ENCODE measurements at regions not wholly inside any gene's neighbourhood (a gene's known extent, or its start where the extent isn't known, plus 50 kb on each side); places are given as distances from the start of the nearest gene placed in this dataset.

GRCh38 chr1:30183006-30183405 is 540.4 kb downstream of the MATN1 start:
- DNase-seq = no peak
- Mint-ChIP-seq H3K27ac (no peak overlapping the region), H3K4me1 (ENCODE audit: low read depth) (no peaks in the 10 kb centered on the region), H3K27me3 (ENCODE audit: insufficient read depth) (no peaks in the 10 kb centered on the region; the same call in 1 of the 2 replicates), H3K36me3 (ENCODE audit: low read depth) (peaks cover 1% of the 10 kb centered on the region; the same call in 1 of the 2 replicates), H3K4me3 (no peak overlapping the region), H3K9me3 (peaks cover 36% of the 10 kb centered on the region)
- no peak for TF ChIP-seq CTCF (IDR thresholded peaks at IDR 0.05)

- Mint-ChIP-seq H3K4me3 (no peak overlapping the region), H3K27ac (no peak overlapping the region), H3K36me3 (ENCODE audit: low read depth) (no peaks in the 10 kb centered on the region), H3K9me3 (peaks cover 31% of the 10 kb centered on the region), H3K4me1 (ENCODE audit: low read depth) (no peaks in the 10 kb centered on the region), H3K27me3 (ENCODE audit: insufficient read depth) (no peaks in the 10 kb centered on the region; the same call in 1 of the 2 replicates)
- TF ChIP-seq CTCF (IDR thresholded peaks at IDR 0.05) = no peak
- no peak for DNase-seq
Measured at GRCh38 chr1:30179942-30180543, 543.3 kb downstream of the MATN1 start.

- no peak for DNase-seq
- Mint-ChIP-seq H3K4me1 (ENCODE audit: low read depth) (no peaks in the 10 kb centered on the region), H3K9me3 (peaks cover 37% of the 10 kb centered on the region), H3K4me3 (no peak overlapping the region), H3K36me3 (ENCODE audit: low read depth) (no peaks in the 10 kb centered on the region), H3K27ac (no peak overlapping the region), H3K27me3 (ENCODE audit: insufficient read depth) (no peaks in the 10 kb centered on the region; the same call in none of the 2 replicates)
- no peak for TF ChIP-seq CTCF (IDR thresholded peaks at IDR 0.05)
Measured at GRCh38 chr1:30176477-30176876, 546.9 kb downstream of the MATN1 start.

- H3K27ac Mint-ChIP-seq = no peak overlapping the region
- H3K9me3 Mint-ChIP-seq = peaks cover 20% of the 10 kb centered on the region
- H3K27me3 Mint-ChIP-seq (ENCODE audit: insufficient read depth) = no peaks in the 10 kb centered on the region; the same call in 1 of the 2 replicates
- H3K4me1 Mint-ChIP-seq (ENCODE audit: low read depth) = no peaks in the 10 kb centered on the region
- no peak for TF ChIP-seq CTCF (IDR thresholded peaks at IDR 0.05)
- no peak for DNase-seq
- no peaks in the 10 kb centered on the region for H3K36me3 Mint-ChIP-seq (ENCODE audit: low read depth)
- H3K4me3 Mint-ChIP-seq = no peak overlapping the region
Measured at GRCh38 chr1:30174499-30174898, 548.9 kb downstream of the MATN1 start.

GRCh38 chr1:30173560-30173959 is 549.8 kb downstream of the MATN1 start:
- Mint-ChIP-seq H3K9me3 (peaks cover 14% of the 10 kb centered on the region), H3K4me1 (ENCODE audit: low read depth) (no peaks in the 10 kb centered on the region), H3K27me3 (ENCODE audit: insufficient read depth) (no peaks in the 10 kb centered on the region; the same call in 1 of the 2 replicates), H3K4me3 (no peak overlapping the region), H3K36me3 (ENCODE audit: low read depth) (no peaks in the 10 kb centered on the region), H3K27ac (no peak overlapping the region)
- no peak for DNase-seq
- TF ChIP-seq CTCF (IDR thresholded peaks at IDR 0.05) = no peak

All from HFFc6 (cell line).